ENCODE measurements at regions not wholly inside any gene's neighbourhood (a gene's known extent, or its start where the extent isn't known, plus 50 kb on each side); places are given as distances from the start of the nearest gene placed in this dataset.

- ChIA-PET CTCF (interaction anchor here (0.8 kb wide), 1 partner anchor 8 kb away, joined by 3 read pairs; no protein-coding TSS in a partner anchor), POLR2A (no interaction called here)
Observed at GRCh38 chr3:87175732-87176131, 51.4 kb upstream of the CHMP2B start.

GRCh38 chr3:87173776-87174175 is 53.3 kb upstream of the CHMP2B start:
- POLR2A ChIA-PET, result no interaction called here

More at GRCh38 chr3:87175732-87176131, 51.4 kb upstream of the CHMP2B start:
- intact Hi-C loops (cut with micrococcal nuclease), result no loop called here
- no peak for DNase-seq
- no peaks in the 10 kb centered on the region for H3K4me1 Mint-ChIP-seq (ENCODE audit: low read depth)
- H3K27ac Mint-ChIP-seq, result no peak overlapping the region
- H3K36me3 Mint-ChIP-seq, result no peaks in the 10 kb centered on the region
- H3K4me3 Mint-ChIP-seq, result no peak overlapping the region
- no peaks in the 10 kb centered on the region for H3K9me3 Mint-ChIP-seq
- peaks cover 3% of the 10 kb centered on the region for H3K27me3 Mint-ChIP-seq

GRCh38 chr3:87173071-87173470 is 54.0 kb upstream of the CHMP2B start:
- CTCF ChIA-PET, result interaction anchor here (0.7 kb wide), 1 partner anchor 396 kb away, joined by 3 read pairs; no protein-coding TSS in a partner anchor
- intact Hi-C loops (cut with micrococcal nuclease), result no loop called here
- Mint-ChIP-seq H3K36me3 (no peaks in the 10 kb centered on the region), H3K4me1 (ENCODE audit: low read depth) (no peaks in the 10 kb centered on the region), H3K27me3 (peaks cover 3% of the 10 kb centered on the region), H3K9me3 (no peaks in the 10 kb centered on the region), H3K27ac (no peak overlapping the region), H3K4me3 (no peak overlapping the region)
- DNase-seq, result no peak
- POLR2A ChIA-PET, result no interaction called here

More at GRCh38 chr3:87173776-87174175, 53.3 kb upstream of the CHMP2B start:
- Mint-ChIP-seq H3K9me3 (no peaks in the 10 kb centered on the region), H3K36me3 (no peaks in the 10 kb centered on the region), H3K27ac (no peak overlapping the region), H3K27me3 (peaks cover 1% of the 10 kb centered on the region), H3K4me3 (no peak overlapping the region), H3K4me1 (ENCODE audit: low read depth) (no peaks in the 10 kb centered on the region)
- no peak for DNase-seq
- CTCF ChIA-PET, result no interaction called here
- intact Hi-C loops (cut with micrococcal nuclease), result no loop called here

- Mint-ChIP-seq H3K9me3 (no peaks in the 10 kb centered on the region), H3K36me3 (no peaks in the 10 kb centered on the region), H3K27ac (no peak overlapping the region), H3K4me1 (ENCODE audit: low read depth) (peaks cover 3% of the 10 kb centered on the region), H3K4me3 (no peak overlapping the region), H3K27me3 (peaks cover 4% of the 10 kb centered on the region)
- CTCF ChIA-PET, result interaction anchor here (0.6 to 1.7 kb wide), 13 partner anchors 8 to 1131 kb away, joined by 3 to 8 read pairs (median 4); no protein-coding TSS in a partner anchor
- POLR2A ChIA-PET, result no interaction called here
- intact Hi-C loops (cut with micrococcal nuclease), result loop anchor here (1.0 kb wide), 3 partner anchors 199 to 466 kb away; no protein-coding TSS in a partner anchor
- peak; percentile 10 for DNase-seq
Observed at GRCh38 chr3:87167628-87168456, 59.3 kb upstream of the CHMP2B start.

- no peaks in the 10 kb centered on the region for H3K9me3 Mint-ChIP-seq
- peaks cover 3% of the 10 kb centered on the region for H3K4me1 Mint-ChIP-seq (ENCODE audit: low read depth)
- no peak overlapping the region for H3K27ac Mint-ChIP-seq
- intact Hi-C loops (cut with micrococcal nuclease), result no loop called here
- H3K27me3 Mint-ChIP-seq, result peaks cover 8% of the 10 kb centered on the region
- no peaks in the 10 kb centered on the region for H3K36me3 Mint-ChIP-seq
- ChIA-PET CTCF (no interaction called here), POLR2A (no interaction called here)
- no peak for DNase-seq
- H3K4me3 Mint-ChIP-seq, result no peak overlapping the region
Observed at GRCh38 chr3:87164245-87164644, 62.9 kb upstream of the CHMP2B start.

GRCh38 chr3:87161851-87162250 is 65.3 kb upstream of the CHMP2B start:
- no peak overlapping the region for H3K4me3 Mint-ChIP-seq
- DNase-seq, result no peak
- intact Hi-C loops (cut with micrococcal nuclease), result no loop called here
- no peak overlapping the region for H3K27ac Mint-ChIP-seq
- ChIA-PET CTCF (no interaction called here), POLR2A (no interaction called here)
- H3K27me3 Mint-ChIP-seq, result peaks cover 5% of the 10 kb centered on the region
- H3K36me3 Mint-ChIP-seq, result no peaks in the 10 kb centered on the region
- no peaks in the 10 kb centered on the region for H3K4me1 Mint-ChIP-seq (ENCODE audit: low read depth)
- no peaks in the 10 kb centered on the region for H3K9me3 Mint-ChIP-seq

GRCh38 chr3:87161417-87161816 is 65.7 kb upstream of the CHMP2B start:
- Mint-ChIP-seq H3K4me3 (no peak overlapping the region), H3K4me1 (ENCODE audit: low read depth) (no peaks in the 10 kb centered on the region), H3K9me3 (no peaks in the 10 kb centered on the region), H3K36me3 (no peaks in the 10 kb centered on the region), H3K27me3 (peaks cover 4% of the 10 kb centered on the region), H3K27ac (no peak overlapping the region)
- no peak for DNase-seq
- ChIA-PET CTCF (no interaction called here), POLR2A (no interaction called here)
- intact Hi-C loops (cut with micrococcal nuclease), result no loop called here

- DNase-seq, result no peak
- Mint-ChIP-seq H3K27me3 (peaks cover 4% of the 10 kb centered on the region), H3K27ac (no peak overlapping the region), H3K4me3 (no peak overlapping the region), H3K4me1 (ENCODE audit: low read depth) (no peaks in the 10 kb centered on the region), H3K9me3 (no peaks in the 10 kb centered on the region), H3K36me3 (no peaks in the 10 kb centered on the region)
- POLR2A ChIA-PET, result no interaction called here
- intact Hi-C loops (cut with micrococcal nuclease), result no loop called here
- CTCF ChIA-PET, result no interaction called here
Observed at GRCh38 chr3:87161013-87161412, 66.1 kb upstream of the CHMP2B start.

- CTCF ChIA-PET, result no interaction called here
- no peak overlapping the region for H3K4me3 Mint-ChIP-seq
- no peaks in the 10 kb centered on the region for H3K4me1 Mint-ChIP-seq (ENCODE audit: low read depth)
- no peak for DNase-seq
- H3K36me3 Mint-ChIP-seq, result no peaks in the 10 kb centered on the region
- H3K27ac Mint-ChIP-seq, result no peak overlapping the region
- H3K27me3 Mint-ChIP-seq, result peaks cover 4% of the 10 kb centered on the region
- POLR2A ChIA-PET, result no interaction called here
- intact Hi-C loops (cut with micrococcal nuclease), result no loop called here
- H3K9me3 Mint-ChIP-seq, result no peaks in the 10 kb centered on the region
Observed at GRCh38 chr3:87158823-87159222, 68.3 kb upstream of the CHMP2B start.

GRCh38 chr3:87148020-87148419 is 79.1 kb upstream of the CHMP2B start:
- Mint-ChIP-seq H3K36me3 (no peaks in the 10 kb centered on the region), H3K4me1 (ENCODE audit: low read depth) (no peaks in the 10 kb centered on the region), H3K27ac (no peak overlapping the region), H3K27me3 (peaks cover 3% of the 10 kb centered on the region), H3K9me3 (peaks cover 8% of the 10 kb centered on the region), H3K4me3 (no peak overlapping the region)
- intact Hi-C loops (cut with micrococcal nuclease), result no loop called here
- DNase-seq, result no peak
- ChIA-PET CTCF (no interaction called here), POLR2A (no interaction called here)

- ChIA-PET CTCF (no interaction called here), POLR2A (no interaction called here)
- no peak overlapping the region for H3K4me3 Mint-ChIP-seq
- H3K27me3 Mint-ChIP-seq, result peaks cover 3% of the 10 kb centered on the region
- peaks cover 8% of the 10 kb centered on the region for H3K9me3 Mint-ChIP-seq
- DNase-seq, result no peak
- H3K4me1 Mint-ChIP-seq (ENCODE audit: low read depth), result no peaks in the 10 kb centered on the region
- no peaks in the 10 kb centered on the region for H3K36me3 Mint-ChIP-seq
- intact Hi-C loops (cut with micrococcal nuclease), result no loop called here
- no peak overlapping the region for H3K27ac Mint-ChIP-seq
Observed at GRCh38 chr3:87147562-87147961, 79.5 kb upstream of the CHMP2B start.

- POLR2A ChIA-PET, result no interaction called here
- CTCF ChIA-PET, result interaction anchor here (1.1 kb wide), 1 partner anchor 22 kb away, joined by 6 read pairs; no protein-coding TSS in a partner anchor
Observed at GRCh38 chr3:87145553-87145952, 81.6 kb upstream of the CHMP2B start.

GRCh38 chr3:87136066-87136596 is 91.0 kb upstream of the CHMP2B start:
- intact Hi-C loops (cut with micrococcal nuclease), result no loop called here
- H3K4me3 Mint-ChIP-seq, result no peak overlapping the region
- POLR2A ChIA-PET, result no interaction called here
- no peak overlapping the region for H3K27ac Mint-ChIP-seq
- H3K4me1 Mint-ChIP-seq (ENCODE audit: low read depth), result no peaks in the 10 kb centered on the region
- DNase-seq, result no peak
- no peaks in the 10 kb centered on the region for H3K36me3 Mint-ChIP-seq
- CTCF ChIA-PET, result no interaction called here
- no peaks in the 10 kb centered on the region for H3K27me3 Mint-ChIP-seq
- peaks cover 11% of the 10 kb centered on the region for H3K9me3 Mint-ChIP-seq

More at GRCh38 chr3:87145553-87145952, 81.6 kb upstream of the CHMP2B start:
- H3K36me3 Mint-ChIP-seq, result no peaks in the 10 kb centered on the region
- peaks cover 3% of the 10 kb centered on the region for H3K27me3 Mint-ChIP-seq
- no peak overlapping the region for H3K4me3 Mint-ChIP-seq
- H3K27ac Mint-ChIP-seq, result no peak overlapping the region
- intact Hi-C loops (cut with micrococcal nuclease), result no loop called here
- peak; percentile 15 for DNase-seq
- H3K4me1 Mint-ChIP-seq (ENCODE audit: low read depth), result no peaks in the 10 kb centered on the region
- H3K9me3 Mint-ChIP-seq, result peaks cover 19% of the 10 kb centered on the region

All from activated CD4-positive, alpha-beta memory T cell treated with anti-CD3 and anti-CD28 coated beads for 36 hours (primary cell).